ENCODE measurements at regions not wholly inside any gene's neighbourhood (a gene's known extent, or its start where the extent isn't known, plus 50 kb on each side); places are given as distances from the start of the nearest gene placed in this dataset.

GRCh38 chr18:78902795-78903435, 76.7 kb upstream of the SALL3 start:
- TF ChIP-seq CTCF (IDR thresholded peaks at IDR 0.05 in 8 of 11, conservative IDR thresholded peaks at IDR 0.05 in 3 of 11) (no peak), POLR2AphosphoS5 (IDR thresholded peaks at IDR 0.05) (no peak), POLR2A (IDR thresholded peaks at IDR 0.05) (no peak)

Measured in spleen (tissue), 7 donors.